ENCODE measurements at regions not wholly inside any gene's neighbourhood (a gene's known extent, or its start where the extent isn't known, plus 50 kb on each side); places are given as distances from the start of the nearest gene placed in this dataset.

- Histone ChIP-seq H3K9me3 (no peaks in the 10 kb centered on the region), H3K36me3 (ENCODE audit: control insufficient read depth, insufficient read depth, low read length) (no peaks in the 10 kb centered on the region), H3K27me3 (replicated peaks; ENCODE audit: control insufficient read depth, insufficient read depth, low read length) (no peaks in the 10 kb centered on the region), H3K4me3 (ENCODE audit: low read depth, low read length) (no peak overlapping the region), H3K4me1 (no peaks in the 10 kb centered on the region)
- no peak overlapping the region for H3K4me3 Mint-ChIP-seq (ENCODE audit: unreplicated experiment)
- ChIA-PET CTCF (no interaction called here), POLR2A (no interaction called here)
- no peaks in the 10 kb centered on the region for H3K36me3 Mint-ChIP-seq (ENCODE audit: insufficient read depth, unreplicated experiment)
- DNase-seq = no peak
- TF ChIP-seq CTCF (IDR thresholded peaks at IDR 0.05; ENCODE audit: insufficient read depth in 1 of 2, low read depth in 1 of 2, low read length in 1 of 2, severe bottlenecking in 1 of 2, unreplicated experiment in 1 of 2) = no peak
- no peaks in the 10 kb centered on the region for H3K9me3 Mint-ChIP-seq (ENCODE audit: unreplicated experiment)
- no peak overlapping the region for H3K27ac Mint-ChIP-seq (ENCODE audit: unreplicated experiment)
- H3K27me3 Mint-ChIP-seq (ENCODE audit: insufficient read depth, unreplicated experiment) = peaks cover 4% of the 10 kb centered on the region
- BruUV-seq (replicated peaks) = no TSS peak
- no peaks in the 10 kb centered on the region for H3K4me1 Mint-ChIP-seq (ENCODE audit: low read depth, unreplicated experiment)
- intact Hi-C loops (cut with micrococcal nuclease; ENCODE audit: unreplicated experiment) = no loop called here
Observed at GRCh38 chr12:28121899-28122655, 68.2 kb upstream of the CCDC91 start.

GRCh38 chr12:28122756-28123155, 67.5 kb upstream of the CCDC91 start:
- CTCF ChIA-PET = no interaction called here
- H3K27ac Mint-ChIP-seq (ENCODE audit: unreplicated experiment) = no peak overlapping the region
- no peaks in the 10 kb centered on the region for H3K9me3 ChIP-seq
- H3K27me3 ChIP-seq (replicated peaks; ENCODE audit: control insufficient read depth, insufficient read depth, low read length) = no peaks in the 10 kb centered on the region
- BruUV-seq (replicated peaks) = no TSS peak
- POLR2A ChIA-PET = no interaction called here
- no peaks in the 10 kb centered on the region for H3K36me3 ChIP-seq (ENCODE audit: control insufficient read depth, insufficient read depth, low read length)
- H3K4me3 Mint-ChIP-seq (ENCODE audit: unreplicated experiment) = no peak overlapping the region
- DNase-seq = no peak
- intact Hi-C loops (cut with micrococcal nuclease; ENCODE audit: unreplicated experiment) = no loop called here
- TF ChIP-seq CTCF (IDR thresholded peaks at IDR 0.05; ENCODE audit: insufficient read depth in 1 of 2, low read depth in 1 of 2, low read length in 1 of 2, severe bottlenecking in 1 of 2, unreplicated experiment in 1 of 2) = no peak
- peaks cover 4% of the 10 kb centered on the region for H3K27me3 Mint-ChIP-seq (ENCODE audit: insufficient read depth, unreplicated experiment)
- no peak overlapping the region for H3K4me3 ChIP-seq (ENCODE audit: low read depth, low read length)
- H3K9me3 Mint-ChIP-seq (ENCODE audit: unreplicated experiment) = no peaks in the 10 kb centered on the region
- no peaks in the 10 kb centered on the region for H3K4me1 ChIP-seq
- no peaks in the 10 kb centered on the region for H3K36me3 Mint-ChIP-seq (ENCODE audit: insufficient read depth, unreplicated experiment)
- no peaks in the 10 kb centered on the region for H3K4me1 Mint-ChIP-seq (ENCODE audit: low read depth, unreplicated experiment)

- POLR2A ChIA-PET = no interaction called here
- H3K4me3 Mint-ChIP-seq (ENCODE audit: unreplicated experiment) = no peak overlapping the region
- H3K9me3 ChIP-seq = no peaks in the 10 kb centered on the region
- intact Hi-C loops (cut with micrococcal nuclease; ENCODE audit: unreplicated experiment) = no loop called here
- BruUV-seq (replicated peaks) = no TSS peak
- no peak for TF ChIP-seq CTCF (IDR thresholded peaks at IDR 0.05; ENCODE audit: insufficient read depth in 1 of 2, low read depth in 1 of 2, low read length in 1 of 2, severe bottlenecking in 1 of 2, unreplicated experiment in 1 of 2)
- no peak for DNase-seq
- CTCF ChIA-PET = no interaction called here
- H3K27me3 Mint-ChIP-seq (ENCODE audit: insufficient read depth, unreplicated experiment) = peaks cover 9% of the 10 kb centered on the region
- no peaks in the 10 kb centered on the region for H3K36me3 Mint-ChIP-seq (ENCODE audit: insufficient read depth, unreplicated experiment)
- no peak overlapping the region for H3K27ac Mint-ChIP-seq (ENCODE audit: unreplicated experiment)
- H3K27me3 ChIP-seq (replicated peaks; ENCODE audit: control insufficient read depth, insufficient read depth, low read length) = no peaks in the 10 kb centered on the region
- H3K9me3 Mint-ChIP-seq (ENCODE audit: unreplicated experiment) = no peaks in the 10 kb centered on the region
- H3K4me1 Mint-ChIP-seq (ENCODE audit: low read depth, unreplicated experiment) = no peaks in the 10 kb centered on the region
- no peak overlapping the region for H3K4me3 ChIP-seq (ENCODE audit: low read depth, low read length)
- H3K4me1 ChIP-seq = no peaks in the 10 kb centered on the region
- H3K36me3 ChIP-seq (ENCODE audit: control insufficient read depth, insufficient read depth, low read length) = no peaks in the 10 kb centered on the region
Observed at GRCh38 chr12:28127455-28127854, 62.8 kb upstream of the CCDC91 start.

Measured in Caco-2 (cell line).